Activated CD8-positive, alpha-beta T cell treated with anti-CD3 and anti-CD28 coated beads for 36 hours (primary cell): ENCODE measurements at regions not wholly inside any gene's neighbourhood (a gene's known extent, or its start where the extent isn't known, plus 50 kb on each side); places are given as distances from the start of the nearest gene placed in this dataset.
"Not testable (repeated sequence)": the region's sequence is repeated elsewhere in the genome, so short reads cannot be mapped to it uniquely, and the experiment has no call there.

Experiments
- ATAC-seq: fragments of 200-7000 bp; cut with Tn5 transposase; one replicate; pipeline ENCODE4 v1.10.0; 2021; ENCODE audit warnings: mild to moderate bottlenecking, moderate library complexity
- CTCF ChIA-PET: fragments of 350-600 bp; sonication (Branson Sonifier 250); formaldehyde crosslinking; loops from one replicate; lab custom pipeline; 2021; ENCODE audit warnings: antibody characterized with exemption; lab: Charles Lee
- POLR2A ChIA-PET: fragments of 350-600 bp; sonication (Branson Sonifier 250); formaldehyde crosslinking; loops from one replicate; lab custom pipeline; 2021; ENCODE audit warnings: antibody characterized with exemption; lab: Charles Lee
- DNase-seq: peaks from one replicate; pipeline ENCODE4 v3.0.0-alpha.2; 2020
- H3K27ac Mint-ChIP-seq: one replicate; pipeline ENCODE4 v1.8.0; 2021; ENCODE audit warnings: mild to moderate bottlenecking, mixed read lengths
- H3K27me3 Mint-ChIP-seq: one replicate; pipeline ENCODE4 v1.8.0; 2021; ENCODE audit warnings: mixed read lengths
- H3K36me3 Mint-ChIP-seq: one replicate; pipeline ENCODE4 v1.8.0; 2021; ENCODE audit warnings: low read depth, mixed read lengths
- H3K4me1 Mint-ChIP-seq: one replicate; pipeline ENCODE4 v1.8.0; 2021; ENCODE audit warnings: low read depth, mixed read lengths
- H3K4me3 Mint-ChIP-seq: one replicate; pipeline ENCODE4 v1.8.0; 2021; ENCODE audit warnings: mild to moderate bottlenecking, moderate library complexity, mixed read lengths
- H3K9me3 Mint-ChIP-seq: one replicate; pipeline ENCODE4 v1.8.0; 2021; ENCODE audit warnings: mixed read lengths
- CTCF ChIP-seq: fragments of 200-600 bp; IDR thresholded peaks from one replicate; pipeline ENCODE4 v1.8.0; 2022; ENCODE audit warnings: antibody characterized with exemption, mild to moderate bottlenecking
- intact Hi-C: fragments of 100-400 bp; cut with micrococcal nuclease; formaldehyde crosslinking; loops from one replicate; pipeline ENCODE4 v1.10.0; 2022

DNA sequence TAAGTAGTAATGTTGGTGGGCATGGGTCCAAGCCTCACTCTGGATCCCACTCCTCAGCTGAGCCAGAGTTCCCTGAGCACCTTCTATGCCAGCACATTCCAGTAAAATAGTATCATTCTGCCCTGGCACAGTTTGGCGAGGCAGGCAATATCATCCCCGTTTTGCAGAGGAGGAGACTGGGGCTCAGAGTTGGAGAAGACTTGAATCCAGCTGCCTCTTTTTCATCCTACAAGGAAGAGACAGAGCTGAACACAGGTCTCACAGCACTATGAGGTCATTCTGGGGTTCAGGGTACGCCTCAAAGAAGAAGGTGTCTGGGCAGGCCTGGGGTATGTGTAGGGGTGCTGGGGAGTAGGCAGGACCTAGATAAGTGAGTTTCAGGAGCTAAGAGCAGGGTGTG is 103.9 kb upstream of the STX18 start:
- CTCF ChIA-PET, result interaction anchor here (0.9 to 1.4 kb wide), 2 partner anchors 32 to 121 kb away, joined by 3 read pairs; no protein-coding TSS in a partner anchor

GRCh38 chr4:4644277-4644676 is 102.4 kb upstream of the STX18 start:
- POLR2A ChIA-PET, H3K36me3 Mint-ChIP-seq, ATAC-seq: not testable (repeated sequence)

More for the DNA sequence above, 103.9 kb upstream of the STX18 start:
- peaks cover 3% of the 10 kb centered on the region for H3K36me3 Mint-ChIP-seq
- intact Hi-C loops, result no loop called here
- H3K4me3 Mint-ChIP-seq, result no peak overlapping the region
- TF ChIP-seq CTCF, result no peak
- ATAC-seq (no peak), DNase-seq (no peak)
- no peak overlapping the region for H3K27ac Mint-ChIP-seq
- H3K4me1 Mint-ChIP-seq, result no peaks in the 10 kb centered on the region
- no peaks in the 10 kb centered on the region for H3K27me3 Mint-ChIP-seq
- peaks cover 2% of the 10 kb centered on the region for H3K9me3 Mint-ChIP-seq
- POLR2A ChIA-PET, result no interaction called here

GRCh38 chr4:4643743-4644142 is 101.9 kb upstream of the STX18 start:
- ATAC-seq, POLR2A ChIA-PET, CTCF ChIA-PET, intact Hi-C loops, H3K27ac Mint-ChIP-seq, H3K9me3 Mint-ChIP-seq, H3K27me3 Mint-ChIP-seq, DNase-seq, H3K4me1 Mint-ChIP-seq, H3K4me3 Mint-ChIP-seq, H3K36me3 Mint-ChIP-seq: not testable (repeated sequence)

More at GRCh38 chr4:4644277-4644676, 102.4 kb upstream of the STX18 start:
- H3K27me3 Mint-ChIP-seq, H3K9me3 Mint-ChIP-seq, H3K27ac Mint-ChIP-seq, DNase-seq, H3K4me1 Mint-ChIP-seq, CTCF ChIA-PET, intact Hi-C loops, H3K4me3 Mint-ChIP-seq: not testable (repeated sequence)

DNA sequence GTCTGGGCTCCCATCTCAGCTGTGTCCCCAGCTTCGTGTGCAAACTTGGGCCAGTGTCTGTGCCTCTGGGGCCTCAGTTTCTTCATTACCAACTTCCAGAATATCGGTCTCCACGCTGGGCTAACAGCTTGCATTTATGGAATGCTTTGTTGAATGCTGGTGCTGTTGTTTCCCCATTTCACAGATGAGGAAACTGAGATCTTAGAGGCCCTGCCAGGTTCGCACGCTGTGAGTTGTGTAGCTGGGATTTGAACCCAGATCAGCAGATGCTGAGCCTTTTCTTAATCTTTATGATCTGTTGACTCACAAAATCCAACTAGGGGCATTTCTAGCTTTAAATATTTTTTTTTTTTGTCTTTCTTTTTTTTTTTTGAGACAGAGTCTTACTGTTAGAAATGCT is 101.5 kb upstream of the STX18 start:
- ATAC-seq, result no peak
- POLR2A ChIA-PET, result no interaction called here
- no peak overlapping the region for H3K4me3 Mint-ChIP-seq
- H3K27ac Mint-ChIP-seq, result no peak overlapping the region
- H3K4me1 Mint-ChIP-seq, result peaks cover 6% of the 10 kb centered on the region
- H3K9me3 Mint-ChIP-seq, result peaks cover 10% of the 10 kb centered on the region
- TF ChIP-seq CTCF, result no peak
- intact Hi-C loops, result no loop called here
- no peak for DNase-seq
- H3K36me3 Mint-ChIP-seq, result peaks cover 9% of the 10 kb centered on the region
- H3K27me3 Mint-ChIP-seq, result no peaks in the 10 kb centered on the region
- CTCF ChIA-PET, result no interaction called here

DNA sequence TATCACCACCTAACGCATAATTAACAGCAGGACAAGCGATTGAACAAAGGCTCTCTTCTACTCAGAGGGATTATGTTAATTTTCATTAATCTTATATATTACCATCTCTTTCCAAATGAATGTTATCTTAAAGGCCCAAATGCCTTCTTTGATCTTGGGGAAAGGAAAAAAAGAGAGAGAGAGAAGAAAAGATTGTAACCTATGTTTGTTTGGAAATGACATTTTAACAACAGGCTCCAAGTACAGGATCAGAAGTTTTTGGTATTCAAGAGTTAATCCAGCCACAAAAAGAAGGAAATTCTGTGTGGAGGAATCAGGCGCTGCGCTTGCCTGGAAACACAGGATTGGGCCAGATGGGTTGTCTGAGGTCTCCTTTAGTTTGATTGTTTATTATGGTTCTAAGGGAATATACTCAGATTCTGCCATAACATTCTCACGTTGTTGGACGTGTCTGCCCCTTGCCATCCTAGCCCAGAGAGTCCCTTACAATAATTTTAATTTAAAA is 100.7 kb upstream of the STX18 start:
- Mint-ChIP-seq H3K36me3 (peaks cover 9% of the 10 kb centered on the region), H3K4me1 (peaks cover 9% of the 10 kb centered on the region), H3K4me3 (no peak overlapping the region), H3K27ac (no peak overlapping the region), H3K9me3 (peaks cover 10% of the 10 kb centered on the region), H3K27me3 (no peaks in the 10 kb centered on the region)
- ChIA-PET CTCF (no interaction called here), POLR2A (no interaction called here)
- no peak for DNase-seq
- ATAC-seq, result no peak
- intact Hi-C loops, result no loop called here
- TF ChIP-seq CTCF, result no peak

GRCh38 chr4:4641661-4642495 is 100.0 kb upstream of the STX18 start:
- no peak for DNase-seq
- Mint-ChIP-seq H3K36me3 (peaks cover 9% of the 10 kb centered on the region), H3K4me3 (no peak overlapping the region), H3K9me3 (peaks cover 9% of the 10 kb centered on the region), H3K27me3 (no peaks in the 10 kb centered on the region), H3K27ac (no peak overlapping the region), H3K4me1 (peaks cover 9% of the 10 kb centered on the region)
- POLR2A ChIA-PET, result no interaction called here
- intact Hi-C loops, result no loop called here
- ATAC-seq, result no peak
- CTCF ChIA-PET, result no interaction called here
- no peak for TF ChIP-seq CTCF
